ENCODE measurements at regions not wholly inside any gene's neighbourhood (a gene's known extent, or its start where the extent isn't known, plus 50 kb on each side); places are given as distances from the start of the nearest gene placed in this dataset.
A peak's percentile ranks its signal among the peaks of the same experiment; 100 is the strongest.

DNA sequence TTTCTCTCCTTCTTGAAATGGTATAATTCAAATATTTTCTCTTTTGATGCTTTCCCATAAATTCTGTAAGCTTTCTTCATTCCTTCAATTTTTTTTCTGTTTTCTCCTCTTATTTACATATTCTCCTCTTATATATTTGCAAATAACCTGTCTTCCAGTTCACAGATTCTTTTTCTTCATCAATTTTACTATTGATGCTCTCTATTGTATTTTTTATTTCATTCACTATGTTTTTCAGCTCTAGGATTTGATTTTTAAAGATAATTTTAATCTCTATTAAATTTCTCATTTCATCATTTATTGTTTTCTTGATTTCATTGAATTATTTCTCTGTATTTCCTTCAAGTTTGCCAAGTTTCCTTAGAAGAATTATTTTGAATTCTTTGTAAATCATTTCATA is 54.0 kb upstream of the PRPS1L1 start:
- peaks cover 0 to 7% (median 4%) of the 10 kb centered on the region in 5 donors for H3K9me3 ChIP-seq (ENCODE audit: control insufficient read depth in 5 of 5, low read length in 5 of 5)
- no peaks in the 10 kb centered on the region for H3K36me3 ChIP-seq (ENCODE audit: control insufficient read depth in 5 of 5, insufficient read depth in 5 of 5, low read length in 5 of 5)
- H3K9ac ChIP-seq (ENCODE audit: low read length in 5 of 5) = no peak overlapping the region
- no peak overlapping the region for H3K4me3 ChIP-seq (ENCODE audit: low read depth in 1 of 5, low read length in 5 of 5)
- no peak overlapping the region for H3K27ac ChIP-seq (ENCODE audit: low read depth, low read length)
- H3K4me1 ChIP-seq (ENCODE audit: control insufficient read depth in 5 of 5, insufficient read depth in 5 of 5, low read length in 5 of 5) = peaks cover 0 to 9% (median 7%) of the 10 kb centered on the region in 5 donors
- H3K27me3 ChIP-seq (ENCODE audit: control insufficient read depth in 5 of 5, insufficient read depth in 4 of 5, low read length in 5 of 5) = no peaks in the 10 kb centered on the region

DNA sequence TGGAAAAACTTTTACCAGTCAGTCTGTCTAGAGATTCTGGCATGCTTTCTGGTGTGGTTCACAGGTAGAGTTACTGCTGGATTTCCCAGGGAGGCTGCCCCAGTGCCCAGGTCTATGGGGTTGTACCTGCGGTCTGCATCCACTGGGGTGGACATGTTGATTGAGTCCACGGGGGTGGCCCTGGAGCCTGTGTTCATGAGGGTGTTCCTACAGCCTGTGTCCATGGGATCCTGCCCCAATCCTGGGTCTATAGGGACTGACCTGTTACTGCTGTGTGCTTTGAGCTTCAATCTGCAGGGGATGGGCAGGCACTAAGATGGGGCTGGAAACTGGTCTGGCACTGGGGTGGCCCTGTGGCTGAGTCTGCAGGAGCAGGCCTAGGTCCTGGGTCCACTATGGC is 54.5 kb upstream of the PRPS1L1 start:
- H3K27ac ChIP-seq (ENCODE audit: low read depth, low read length) = no peak overlapping the region
- H3K9me3 ChIP-seq (ENCODE audit: control insufficient read depth in 5 of 5, low read length in 5 of 5) = peaks cover 0 to 7% (median 4%) of the 10 kb centered on the region in 5 donors
- peaks cover 0 to 3% (median 2%) of the 10 kb centered on the region in 5 donors for H3K27me3 ChIP-seq (ENCODE audit: control insufficient read depth in 5 of 5, insufficient read depth in 4 of 5, low read length in 5 of 5)
- H3K4me1 ChIP-seq (ENCODE audit: control insufficient read depth in 5 of 5, insufficient read depth in 5 of 5, low read length in 5 of 5) = peaks cover 0 to 12% (median 11%) of the 10 kb centered on the region in 5 donors
- no peak overlapping the region for H3K9ac ChIP-seq (ENCODE audit: low read length in 5 of 5)
- no peak overlapping the region for H3K4me3 ChIP-seq (ENCODE audit: low read depth in 1 of 5, low read length in 5 of 5)
- H3K36me3 ChIP-seq (ENCODE audit: control insufficient read depth in 5 of 5, insufficient read depth in 5 of 5, low read length in 5 of 5) = no peaks in the 10 kb centered on the region

DNA sequence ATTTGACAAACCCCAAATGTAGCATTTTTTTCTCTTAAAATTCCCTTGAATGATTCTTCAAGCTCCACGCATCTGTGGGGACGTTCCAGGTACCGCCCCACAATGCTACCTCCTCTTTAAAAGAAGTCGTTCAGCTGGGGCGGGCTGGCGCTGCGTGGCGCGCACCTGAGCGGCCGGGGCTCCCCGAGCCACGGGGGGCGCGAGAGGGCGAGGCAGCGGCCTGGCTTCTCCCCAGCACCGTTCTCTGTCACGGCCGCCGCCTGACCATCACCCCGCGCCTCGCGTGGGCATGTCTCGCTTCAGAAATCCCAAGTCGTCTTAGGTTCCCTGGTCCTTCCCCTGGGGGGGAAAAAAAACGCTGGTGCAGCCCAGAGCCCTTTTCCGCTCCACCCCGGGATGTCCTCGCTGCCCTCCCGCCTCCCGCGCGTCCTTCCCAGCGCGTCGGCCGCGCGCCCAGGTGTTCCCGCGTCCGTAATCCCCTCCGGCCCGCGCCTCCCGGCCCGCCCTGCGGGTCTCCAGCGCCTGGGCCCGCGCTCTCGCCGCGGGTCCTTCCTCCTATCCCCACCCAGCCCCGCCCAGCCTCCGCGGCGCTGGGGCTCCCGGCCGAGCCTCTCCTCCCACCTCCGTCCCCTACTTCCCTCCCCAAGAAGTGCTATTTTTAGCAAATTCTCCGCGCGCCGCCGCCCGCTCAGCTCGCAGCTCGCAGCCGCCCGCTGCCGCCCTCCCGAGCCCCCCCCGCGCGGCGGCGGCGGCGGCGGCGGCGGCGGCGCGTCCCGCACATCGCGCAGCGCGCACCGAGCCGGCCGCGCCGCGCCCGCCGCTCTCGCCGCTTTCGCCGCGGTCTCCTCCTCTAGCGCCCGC is 58.7 kb upstream of the PRPS1L1 start:
- Histone ChIP-seq H3K9me3 (ENCODE audit: control insufficient read depth in 5 of 5, low read length in 5 of 5) (peaks cover 0 to 7% (median 4%) of the 10 kb centered on the region in 5 donors), H3K4me3 (ENCODE audit: low read depth in 1 of 5, low read length in 5 of 5) (peak overlapping the region; percentile 67 to 81 (median 75)), H3K9ac (ENCODE audit: low read length in 5 of 5) (peak overlapping the region in 2 of 5 donors; percentile 41 to 71), H3K27me3 (ENCODE audit: control insufficient read depth in 5 of 5, insufficient read depth in 4 of 5, low read length in 5 of 5) (peaks cover 0 to 10% (median 6%) of the 10 kb centered on the region in 5 donors), H3K4me1 (ENCODE audit: control insufficient read depth in 5 of 5, insufficient read depth in 5 of 5, low read length in 5 of 5) (peaks cover 0 to 20% (median 18%) of the 10 kb centered on the region in 5 donors), H3K36me3 (ENCODE audit: control insufficient read depth in 5 of 5, insufficient read depth in 5 of 5, low read length in 5 of 5) (no peaks in the 10 kb centered on the region), H3K27ac (ENCODE audit: low read depth, low read length) (no peak overlapping the region)

DNA sequence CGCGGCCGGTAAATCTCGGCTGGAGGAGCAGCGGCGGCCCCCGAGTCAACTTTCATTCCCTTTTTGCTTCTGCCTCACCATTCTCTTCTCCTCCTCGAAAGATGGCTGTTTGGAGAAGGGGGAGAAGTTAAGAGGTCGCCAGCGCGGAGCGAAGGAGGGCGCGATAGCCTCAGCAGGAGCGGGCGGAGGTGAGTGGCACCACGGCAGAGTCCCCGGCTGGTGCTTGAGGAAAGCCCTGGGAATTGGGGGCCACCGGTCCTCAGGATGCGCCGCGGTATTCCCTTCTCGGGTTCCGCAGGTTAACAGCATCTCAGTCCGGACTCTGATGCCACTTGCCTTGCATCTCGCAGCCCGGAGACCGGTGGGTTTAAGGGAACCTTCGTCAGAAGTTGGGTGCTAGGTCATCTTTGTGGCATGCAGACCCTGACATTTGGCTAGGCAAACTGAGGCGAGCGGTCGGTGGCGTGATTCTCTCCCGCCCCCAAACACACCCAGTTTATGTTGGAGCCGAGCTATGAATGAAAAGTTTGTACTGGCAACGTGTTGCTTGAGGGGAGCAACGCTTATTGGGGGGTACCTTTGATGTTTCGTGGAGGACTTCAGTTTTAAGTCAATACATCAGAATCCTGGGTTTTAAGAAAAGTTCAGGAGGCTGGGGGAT is 59.5 kb upstream of the PRPS1L1 start:
- H3K9ac ChIP-seq (ENCODE audit: low read length in 5 of 5) = peak overlapping the region in 3 of 5 donors; percentile 26 to 70 (median 62)
- H3K4me3 ChIP-seq (ENCODE audit: low read depth in 1 of 5, low read length in 5 of 5) = peak overlapping the region; percentile 68 to 81 (median 75)
- no peak overlapping the region for H3K27ac ChIP-seq (ENCODE audit: low read depth, low read length)
- peaks cover 0 to 20% (median 18%) of the 10 kb centered on the region in 5 donors for H3K4me1 ChIP-seq (ENCODE audit: control insufficient read depth in 5 of 5, insufficient read depth in 5 of 5, low read length in 5 of 5)
- peaks cover 0 to 5% (median 3%) of the 10 kb centered on the region in 5 donors for H3K9me3 ChIP-seq (ENCODE audit: control insufficient read depth in 5 of 5, low read length in 5 of 5)
- H3K27me3 ChIP-seq (ENCODE audit: control insufficient read depth in 5 of 5, insufficient read depth in 4 of 5, low read length in 5 of 5) = peaks cover 0 to 10% (median 6%) of the 10 kb centered on the region in 5 donors
- no peaks in the 10 kb centered on the region for H3K36me3 ChIP-seq (ENCODE audit: control insufficient read depth in 5 of 5, insufficient read depth in 5 of 5, low read length in 5 of 5)

DNA sequence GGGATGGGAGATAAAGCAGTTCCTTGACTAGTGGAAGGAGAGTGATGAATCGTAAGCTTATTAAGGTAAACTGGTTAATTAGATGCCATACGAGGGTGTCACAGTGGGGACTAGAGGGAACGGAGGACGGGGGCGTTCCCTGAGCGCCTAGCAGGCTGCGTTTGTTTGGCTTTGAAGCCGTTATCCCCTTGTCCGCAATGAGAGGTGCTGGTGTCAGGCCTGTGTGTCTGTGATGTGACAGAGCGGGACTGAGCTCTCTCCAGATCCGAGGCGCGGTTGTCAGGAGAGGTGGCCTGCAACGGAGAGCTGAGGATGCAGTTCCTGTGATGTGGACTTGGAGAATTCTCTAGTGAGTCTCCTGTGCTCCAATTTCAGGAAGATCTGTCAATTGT is 60.0 kb upstream of the PRPS1L1 start:
- no peaks in the 10 kb centered on the region for H3K36me3 ChIP-seq (ENCODE audit: control insufficient read depth in 5 of 5, insufficient read depth in 5 of 5, low read length in 5 of 5)
- peaks cover 0 to 10% (median 6%) of the 10 kb centered on the region in 5 donors for H3K27me3 ChIP-seq (ENCODE audit: control insufficient read depth in 5 of 5, insufficient read depth in 4 of 5, low read length in 5 of 5)
- H3K9ac ChIP-seq (ENCODE audit: low read length in 5 of 5) = peak overlapping the region in 1 of 5 donors; percentile 70
- H3K4me1 ChIP-seq (ENCODE audit: control insufficient read depth in 5 of 5, insufficient read depth in 5 of 5, low read length in 5 of 5) = peaks cover 0 to 20% (median 18%) of the 10 kb centered on the region in 5 donors
- no peaks in the 10 kb centered on the region for H3K9me3 ChIP-seq (ENCODE audit: control insufficient read depth in 5 of 5, low read length in 5 of 5)
- no peak overlapping the region for H3K27ac ChIP-seq (ENCODE audit: low read depth, low read length)
- H3K4me3 ChIP-seq (ENCODE audit: low read depth in 1 of 5, low read length in 5 of 5) = peak overlapping the region in 4 of 5 donors; percentile 75 to 81 (median 76)

DNA sequence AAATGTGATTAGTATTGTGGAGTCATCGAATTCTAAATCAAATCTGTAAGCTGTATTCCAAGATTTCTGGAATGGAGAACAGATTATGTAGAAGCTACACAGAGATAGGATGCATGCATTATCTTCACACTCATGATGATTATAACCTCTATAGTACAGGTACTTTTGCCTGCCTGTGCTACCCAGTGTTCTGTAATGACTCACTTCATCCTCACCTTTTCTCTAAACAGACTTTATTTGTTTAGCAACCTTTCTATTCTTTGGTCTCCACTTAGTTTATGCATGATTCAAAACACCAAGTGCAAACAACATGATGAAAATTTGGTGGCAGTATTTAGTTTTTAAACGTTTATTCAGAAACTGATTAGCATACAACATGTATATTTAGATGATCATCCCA is 68.4 kb upstream of the PRPS1L1 start:
- peaks cover 0 to 3% (median 0%) of the 10 kb centered on the region in 5 donors for H3K9me3 ChIP-seq (ENCODE audit: control insufficient read depth in 5 of 5, low read length in 5 of 5)
- no peak overlapping the region for H3K4me3 ChIP-seq (ENCODE audit: low read depth in 1 of 5, low read length in 5 of 5)
- no peaks in the 10 kb centered on the region for H3K27me3 ChIP-seq (ENCODE audit: control insufficient read depth in 5 of 5, insufficient read depth in 4 of 5, low read length in 5 of 5)

DNA sequence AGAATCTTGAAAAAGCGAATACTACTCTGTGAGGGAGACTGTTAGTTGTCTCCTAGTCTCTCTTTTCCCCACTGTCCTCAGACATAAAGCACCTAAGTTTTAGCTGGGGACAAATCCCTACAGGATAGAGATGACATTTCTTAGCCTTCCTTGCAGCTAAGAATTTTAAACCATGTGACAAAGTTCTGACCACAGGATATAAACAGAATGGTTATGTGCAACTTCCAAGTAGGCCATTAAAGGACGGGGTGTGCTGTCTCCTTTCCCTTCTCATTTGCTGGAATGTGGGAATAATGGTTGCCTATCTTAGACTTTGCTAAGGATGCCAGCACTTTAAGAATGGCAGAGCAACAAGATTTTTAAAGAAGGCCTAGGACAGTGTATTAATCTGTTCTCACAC is 74.9 kb upstream of the PRPS1L1 start:
- H3K36me3 ChIP-seq (ENCODE audit: control insufficient read depth in 5 of 5, insufficient read depth in 5 of 5, low read length in 5 of 5) = no peaks in the 10 kb centered on the region
- H3K27ac ChIP-seq (ENCODE audit: low read depth, low read length) = no peak overlapping the region
- peaks cover 0 to 3% (median 0%) of the 10 kb centered on the region in 5 donors for H3K9me3 ChIP-seq (ENCODE audit: control insufficient read depth in 5 of 5, low read length in 5 of 5)
- H3K27me3 ChIP-seq (ENCODE audit: control insufficient read depth in 5 of 5, insufficient read depth in 4 of 5, low read length in 5 of 5) = no peaks in the 10 kb centered on the region
- no peaks in the 10 kb centered on the region for H3K4me1 ChIP-seq (ENCODE audit: control insufficient read depth in 5 of 5, insufficient read depth in 5 of 5, low read length in 5 of 5)
- H3K9ac ChIP-seq (ENCODE audit: low read length in 5 of 5) = no peak overlapping the region
- H3K4me3 ChIP-seq (ENCODE audit: low read depth in 1 of 5, low read length in 5 of 5) = no peak overlapping the region

More for the DNA sequence above, 68.4 kb upstream of the PRPS1L1 start:
- no peak overlapping the region for H3K9ac ChIP-seq (ENCODE audit: low read length in 5 of 5)
- H3K4me1 ChIP-seq (ENCODE audit: control insufficient read depth in 5 of 5, insufficient read depth in 5 of 5, low read length in 5 of 5) = no peaks in the 10 kb centered on the region
- no peak overlapping the region for H3K27ac ChIP-seq (ENCODE audit: low read depth, low read length)
- no peaks in the 10 kb centered on the region for H3K36me3 ChIP-seq (ENCODE audit: control insufficient read depth in 5 of 5, insufficient read depth in 5 of 5, low read length in 5 of 5)

- H3K4me3 ChIP-seq (ENCODE audit: low read depth in 1 of 5, low read length in 5 of 5) = no peak overlapping the region
- H3K9me3 ChIP-seq (ENCODE audit: control insufficient read depth in 5 of 5, low read length in 5 of 5) = peaks cover 0 to 3% (median 0%) of the 10 kb centered on the region in 5 donors
- H3K4me1 ChIP-seq (ENCODE audit: control insufficient read depth in 5 of 5, insufficient read depth in 5 of 5, low read length in 5 of 5) = no peaks in the 10 kb centered on the region
- no peak overlapping the region for H3K9ac ChIP-seq (ENCODE audit: low read length in 5 of 5)
- no peaks in the 10 kb centered on the region for H3K36me3 ChIP-seq (ENCODE audit: control insufficient read depth in 5 of 5, insufficient read depth in 5 of 5, low read length in 5 of 5)
- no peak overlapping the region for H3K27ac ChIP-seq (ENCODE audit: low read depth, low read length)
- H3K27me3 ChIP-seq (ENCODE audit: control insufficient read depth in 5 of 5, insufficient read depth in 4 of 5, low read length in 5 of 5) = no peaks in the 10 kb centered on the region
Measured at GRCh38 chr7:18103436-18104218, 76.0 kb upstream of the PRPS1L1 start.

DNA sequence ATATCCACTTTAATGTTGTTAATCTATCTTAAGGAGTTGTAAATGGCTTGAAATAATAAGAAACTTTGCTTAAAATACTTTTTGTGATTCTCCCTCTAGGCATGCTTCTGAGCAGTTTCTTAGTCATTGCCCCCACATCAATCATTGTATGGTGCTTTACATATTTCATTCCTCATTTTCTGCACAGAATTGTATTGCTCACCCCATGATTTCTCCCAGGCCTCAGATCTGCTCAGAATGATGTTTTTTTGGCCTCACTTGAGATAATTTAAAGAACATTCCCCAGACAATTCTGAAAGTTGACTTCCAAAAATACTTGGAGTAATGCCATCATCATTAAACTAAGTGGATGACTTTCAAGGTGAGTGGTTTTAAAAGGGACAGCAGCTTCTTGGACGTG is 82.1 kb upstream of the PRPS1L1 start:
- Histone ChIP-seq H3K36me3 (ENCODE audit: control insufficient read depth in 5 of 5, insufficient read depth in 5 of 5, low read length in 5 of 5) (no peaks in the 10 kb centered on the region), H3K9ac (ENCODE audit: low read length in 5 of 5) (no peak overlapping the region), H3K4me3 (ENCODE audit: low read depth in 1 of 5, low read length in 5 of 5) (no peak overlapping the region), H3K27ac (ENCODE audit: low read depth, low read length) (no peak overlapping the region), H3K27me3 (ENCODE audit: control insufficient read depth in 5 of 5, insufficient read depth in 4 of 5, low read length in 5 of 5) (no peaks in the 10 kb centered on the region), H3K4me1 (ENCODE audit: control insufficient read depth in 5 of 5, insufficient read depth in 5 of 5, low read length in 5 of 5) (no peaks in the 10 kb centered on the region), H3K9me3 (ENCODE audit: control insufficient read depth in 5 of 5, low read length in 5 of 5) (no peaks in the 10 kb centered on the region)

All from subcutaneous abdominal adipose tissue (tissue), 5 donors.